Stomach (tissue), 8 donors: ENCODE measurements at regions not wholly inside any gene's neighbourhood (a gene's known extent, or its start where the extent isn't known, plus 50 kb on each side); places are given as distances from the start of the nearest gene placed in this dataset.

Experiments used
- DNase-seq, 2 donors: peaks; one replicate each; pipeline versions ENCODE4 v3.0.0 to v3.0.0-alpha.2; 2013 to 2019
- H3K27ac ChIP-seq, 5 donors: fragments of 200-600 bp in 4 of 5; sonication (generic) in 4 of 5; one replicate each; pipeline ENCODE4 v1.5.1; 2013 to 2019; ENCODE audit warnings: mild to moderate bottlenecking in 1 of 5, moderate library complexity in 1 of 5
- H3K27me3 ChIP-seq, 3 donors: fragments of 200-600 bp; sonication (generic); one replicate each; pipeline ENCODE4 v1.5.1; 2017 to 2019; ENCODE audit warnings: mixed run types in 1 of 3
- H3K36me3 ChIP-seq, 4 donors: fragments of 200-600 bp; sonication (generic); 1 replicate in 3 of 4; 2 replicates in 1 of 4; pipeline ENCODE4 v1.5.1; 2016 to 2019
- H3K4me1 ChIP-seq, 4 donors: fragments of 200-600 bp; sonication (generic); one replicate each; pipeline ENCODE4 v1.5.1; 2016 to 2019
- H3K4me3 ChIP-seq, 4 donors: fragments of 200-600 bp; sonication (generic) in 3 of 4; one replicate each; pipeline ENCODE4 v1.5.1; 2016 to 2019; ENCODE audit warnings: mild to moderate bottlenecking in 1 of 4
- H3K9me3 ChIP-seq, 4 donors: fragments of 200-600 bp; sonication (generic); one replicate each; pipeline ENCODE4 v1.5.1; 2016 to 2019
- EP300 ChIP-seq: sonication (generic); formaldehyde crosslinking; IDR thresholded peaks from one replicate; pipeline ENCODE4 v1.6.1; 2017; ENCODE audit warnings: antibody characterized with exemption
- POLR2A ChIP-seq, 4 donors: fragments of 450-650 bp; IDR thresholded peaks; one replicate each; pipeline ENCODE4 v1.6.1; 2016; ENCODE audit warnings: antibody characterized with exemption in 4 of 4, control low read depth in 2 of 4, mild to moderate bottlenecking in 1 of 4, moderate library complexity in 1 of 4
- POLR2AphosphoS5 ChIP-seq, 3 donors: sonication (generic); formaldehyde crosslinking; IDR thresholded peaks; one replicate each; pipeline ENCODE4 v1.6.1; 2016; ENCODE audit warnings: antibody characterized with exemption in 3 of 3
- WGBS, 5 donors: extraction: QIAGEN DNeasy Blood & Tissue Kit in 3 of 5; methylation state at CpG; one replicate each; pipeline versions ENCODE4 v1.1.5 to v1.1.7; 2013 to 2018; 5-methylcytosine and 5-hydroxymethylcytosine counted together
- intact Hi-C: fragments of 100-400 bp; cut with DNase I; formaldehyde crosslinking; loops from one replicate; pipeline ENCODE4 v1.15.1; 2023; ENCODE audit warnings: low total_unique reads
- TF ChIP-seq, protein P1 (sequence below), 7 experiments: fragments of 450-650 bp in 4 of 7; fragments of 200-600 bp in 3 of 7; sonication (generic) in 3 of 7; IDR thresholded peaks; one replicate each; pipeline ENCODE4 v1.5.1; 2016 to 2019; ENCODE audit warnings: antibody characterized with exemption in 7 of 7, control low read depth in 2 of 7, mild to moderate bottlenecking in 1 of 7
- donor health status: healthy with polysubstance abuse.
- donor health status: Bipolar disorder and iron deficiency.
- donor health status: healthy.

DNA sequence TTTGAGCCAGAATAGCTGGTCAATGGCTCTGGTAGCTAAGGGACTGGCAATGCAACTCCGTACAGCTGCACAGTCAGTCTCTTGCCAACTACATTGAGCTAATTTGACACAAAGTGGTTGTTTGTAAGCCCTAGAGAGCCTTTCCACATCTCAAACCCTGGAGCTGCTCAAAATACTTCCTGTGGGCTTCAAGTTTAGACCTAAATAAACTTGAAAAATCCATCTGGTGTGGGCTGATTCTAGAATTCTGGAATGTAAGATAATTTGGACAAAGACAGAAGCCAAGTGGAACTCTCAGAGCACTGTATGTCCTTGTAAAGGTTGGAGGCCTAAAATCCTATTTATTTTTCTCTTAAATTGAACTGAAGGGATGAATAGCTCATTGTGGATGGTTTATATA is 380.8 kb downstream of the SPRY1 start:
- Histone ChIP-seq H3K27ac (peak overlapping the region in 1 of 5 donors; percentile 31), H3K4me3 (no peak overlapping the region), H3K27me3 (no peaks in the 10 kb centered on the region), H3K36me3 (no peaks in the 10 kb centered on the region), H3K9me3 (no peaks in the 10 kb centered on the region), H3K4me1 (no peaks in the 10 kb centered on the region)
- TF ChIP-seq POLR2AphosphoS5 (IDR thresholded peaks at IDR 0.05) (peak in 2 of 3 donors; percentile 1 to 6), POLR2A (IDR thresholded peaks at IDR 0.05) (no peak)
- intact Hi-C loops = no loop called here
- DNase-seq = peak in 1 of 2 donors; percentile 60
- WGBS, 5 donors = 50 to 68% (median 60%) methylated on average over 1 of the region's 1 CpG

DNA sequence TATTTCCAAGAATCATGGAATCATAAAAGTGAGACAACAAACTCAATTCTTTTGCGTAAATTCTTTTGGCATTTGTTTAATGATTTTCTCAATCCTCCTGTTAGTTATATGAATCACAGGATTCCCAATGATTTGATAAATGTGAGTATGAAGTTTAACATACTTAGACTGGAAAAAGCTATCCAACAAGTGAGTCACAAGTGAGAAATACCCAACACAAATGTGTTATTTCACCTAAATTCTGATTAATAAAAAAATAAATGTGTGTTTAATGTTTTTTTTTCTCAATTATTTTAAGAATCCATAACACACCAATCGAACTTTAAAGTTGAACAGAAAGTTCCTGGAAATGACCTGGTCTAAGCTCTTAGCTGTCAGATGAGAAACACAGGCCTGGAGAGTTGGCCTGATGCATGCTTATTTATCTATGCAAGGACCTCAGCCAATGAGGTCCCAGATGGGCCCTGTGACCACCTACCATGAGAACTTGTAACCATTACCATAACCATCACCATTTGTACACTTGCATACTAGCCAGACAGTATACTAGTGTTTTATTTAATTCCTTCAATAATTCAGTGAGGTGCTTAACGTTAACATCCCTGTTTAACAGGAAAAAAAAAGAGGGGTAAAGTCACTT is 386.7 kb downstream of the SPRY1 start:
- intact Hi-C loops = no loop called here

DNA sequence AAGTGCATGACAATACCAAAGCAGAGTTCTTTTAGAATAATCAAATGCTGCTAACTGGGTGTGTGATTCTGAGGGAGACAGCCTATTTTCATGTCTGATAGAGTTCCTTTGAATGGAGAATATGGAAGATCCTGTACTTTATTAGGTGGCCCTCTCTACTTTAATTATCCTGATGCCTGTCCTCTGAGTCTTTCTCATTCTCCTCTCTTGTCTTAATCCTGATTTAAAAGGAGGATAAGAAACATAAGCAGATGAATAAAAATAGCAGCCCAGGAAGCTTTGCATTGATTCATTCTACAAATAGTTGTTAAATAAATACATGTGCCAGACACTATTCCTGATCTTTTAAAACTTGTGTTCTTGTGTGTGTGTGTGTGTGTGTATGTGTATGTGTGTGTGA is 387.3 kb downstream of the SPRY1 start:
- Histone ChIP-seq H3K9me3 (no peaks in the 10 kb centered on the region), H3K27ac (peak overlapping the region in 4 of 5 donors; percentile 22 to 76 (median 56)), H3K4me3 (no peak overlapping the region), H3K4me1 (peaks cover 0 to 42% (median 9%) of the 10 kb centered on the region in 4 donors), H3K36me3 (no peaks in the 10 kb centered on the region), H3K27me3 (no peaks in the 10 kb centered on the region)
- DNase-seq = no peak
- TF ChIP-seq POLR2AphosphoS5 (IDR thresholded peaks at IDR 0.05) (no peak), EP300 (no peak)
- TF ChIP-seq, protein P1, sequence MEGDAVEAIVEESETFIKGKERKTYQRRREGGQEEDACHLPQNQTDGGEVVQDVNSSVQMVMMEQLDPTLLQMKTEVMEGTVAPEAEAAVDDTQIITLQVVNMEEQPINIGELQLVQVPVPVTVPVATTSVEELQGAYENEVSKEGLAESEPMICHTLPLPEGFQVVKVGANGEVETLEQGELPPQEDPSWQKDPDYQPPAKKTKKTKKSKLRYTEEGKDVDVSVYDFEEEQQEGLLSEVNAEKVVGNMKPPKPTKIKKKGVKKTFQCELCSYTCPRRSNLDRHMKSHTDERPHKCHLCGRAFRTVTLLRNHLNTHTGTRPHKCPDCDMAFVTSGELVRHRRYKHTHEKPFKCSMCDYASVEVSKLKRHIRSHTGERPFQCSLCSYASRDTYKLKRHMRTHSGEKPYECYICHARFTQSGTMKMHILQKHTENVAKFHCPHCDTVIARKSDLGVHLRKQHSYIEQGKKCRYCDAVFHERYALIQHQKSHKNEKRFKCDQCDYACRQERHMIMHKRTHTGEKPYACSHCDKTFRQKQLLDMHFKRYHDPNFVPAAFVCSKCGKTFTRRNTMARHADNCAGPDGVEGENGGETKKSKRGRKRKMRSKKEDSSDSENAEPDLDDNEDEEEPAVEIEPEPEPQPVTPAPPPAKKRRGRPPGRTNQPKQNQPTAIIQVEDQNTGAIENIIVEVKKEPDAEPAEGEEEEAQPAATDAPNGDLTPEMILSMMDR (IDR thresholded peaks at IDR 0.05) = no peak
- intact Hi-C loops = no loop called here

More for the DNA sequence above, 386.7 kb downstream of the SPRY1 start:
- Histone ChIP-seq H3K4me1 (peaks cover 0 to 40% (median 6%) of the 10 kb centered on the region in 4 donors), H3K9me3 (no peaks in the 10 kb centered on the region), H3K27me3 (no peaks in the 10 kb centered on the region), H3K4me3 (no peak overlapping the region), H3K27ac (peak overlapping the region in 4 of 5 donors; percentile 22 to 76 (median 56)), H3K36me3 (no peaks in the 10 kb centered on the region)
- WGBS, 5 donors = 57 to 82% (median 67%) methylated on average over 3 of the region's 3 CpGs
- no peak for TF ChIP-seq EP300
- DNase-seq = peak in 1 of 2 donors; percentile 22

DNA sequence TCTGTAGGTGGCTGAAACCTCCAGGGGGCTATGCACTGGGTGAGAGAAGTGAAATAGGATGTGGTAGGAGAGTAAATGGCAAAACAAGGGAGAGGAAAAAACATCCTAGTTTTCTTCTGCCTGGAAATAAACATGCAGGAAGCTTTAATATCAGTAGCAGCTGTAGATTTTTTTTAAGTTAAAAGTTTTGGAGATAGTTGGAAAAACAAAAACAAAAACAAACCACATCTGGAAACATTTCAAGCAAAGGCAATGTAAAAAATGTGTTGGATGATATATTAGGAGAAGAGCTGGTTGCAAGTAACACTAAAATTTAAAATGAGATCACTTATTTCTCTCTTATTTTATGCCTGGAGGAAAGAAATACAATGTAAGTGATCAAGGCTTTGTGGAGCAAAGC is 388.0 kb downstream of the SPRY1 start:
- intact Hi-C loops = no loop called here
- H3K36me3 ChIP-seq = no peaks in the 10 kb centered on the region
- TF ChIP-seq, protein P1 (IDR thresholded peaks at IDR 0.05) = no peak
- no peak for TF ChIP-seq EP300
- TF ChIP-seq POLR2A (IDR thresholded peaks at IDR 0.05) = no peak
- no peak for TF ChIP-seq POLR2AphosphoS5 (IDR thresholded peaks at IDR 0.05)
- no peaks in the 10 kb centered on the region for H3K9me3 ChIP-seq
- peak overlapping the region in 4 of 5 donors; percentile 22 to 76 (median 56) for H3K27ac ChIP-seq
- H3K4me1 ChIP-seq = peaks cover 0 to 42% (median 9%) of the 10 kb centered on the region in 4 donors
- H3K4me3 ChIP-seq = no peak overlapping the region
- no peaks in the 10 kb centered on the region for H3K27me3 ChIP-seq
- no peak for DNase-seq

DNA sequence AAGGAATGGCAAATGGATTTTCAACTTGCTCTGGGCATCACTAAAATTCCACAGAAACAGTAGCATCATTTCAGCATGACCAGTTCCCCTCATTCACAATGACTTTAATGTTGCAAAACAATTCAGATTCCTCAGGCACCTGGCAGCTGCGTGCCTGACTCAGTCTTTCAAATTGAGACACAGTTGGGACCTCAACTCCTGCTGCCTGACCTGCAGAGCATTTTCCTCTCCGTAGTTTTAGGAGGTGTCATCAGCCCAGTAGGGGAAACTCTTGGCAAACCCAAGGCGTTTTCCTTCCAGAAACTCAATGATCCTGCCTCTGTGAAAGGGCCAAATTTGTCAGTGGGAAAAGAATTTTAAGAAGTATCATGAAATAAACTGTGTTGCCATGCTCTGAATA is 388.9 kb downstream of the SPRY1 start:
- Histone ChIP-seq H3K27me3 (no peaks in the 10 kb centered on the region), H3K9me3 (no peaks in the 10 kb centered on the region), H3K4me3 (no peak overlapping the region), H3K4me1 (peaks cover 0 to 42% (median 9%) of the 10 kb centered on the region in 4 donors), H3K36me3 (no peaks in the 10 kb centered on the region), H3K27ac (peak overlapping the region in 4 of 5 donors; percentile 50 to 76 (median 68))
- intact Hi-C loops = no loop called here
- peak; percentile 27 to 45 for DNase-seq
- WGBS, 5 donors = 41 to 81% (median 61%) methylated on average over 3 of the region's 3 CpGs
- peak; percentile 26 for TF ChIP-seq EP300
- TF ChIP-seq POLR2AphosphoS5 (IDR thresholded peaks at IDR 0.05) = peak; percentile 27 to 91 (median 50)
- no peak for TF ChIP-seq POLR2A (IDR thresholded peaks at IDR 0.05)
- TF ChIP-seq, protein P1 (IDR thresholded peaks at IDR 0.05) = no peak
